MM.1S (cell line): ENCODE measurements at regions not wholly inside any gene's neighbourhood (a gene's known extent, or its start where the extent isn't known, plus 50 kb on each side); places are given as distances from the start of the nearest gene placed in this dataset.

Experiments
- DNase-seq: peaks from one replicate; pipeline ENCODE4 v3.0.0-alpha.2; 2015
- H2AFZ ChIP-seq: fragments of 300-600 bp; sonication (generic); 2 replicates; pipeline ENCODE4 v1.6.0; 2016; ENCODE audit warnings: antibody characterized with exemption, low read length
- H3F3A ChIP-seq: fragments of 300-600 bp; sonication (generic); 2 replicates; pipeline ENCODE4 v1.6.1; 2016; ENCODE audit warnings: mild to moderate bottlenecking, antibody characterized with exemption, low read length, moderate library complexity, mixed read lengths; ENCODE audit not compliant: insufficient read depth
- H3K27ac ChIP-seq: fragments of 300-600 bp; sonication (generic); 2 replicates; pipeline ENCODE4 v1.5.1; 2016; ENCODE audit warnings: mild to moderate bottlenecking, low read length
- H3K27me3 ChIP-seq: fragments of 300-600 bp; sonication (generic); replicated peaks from 2 replicates; pipeline ENCODE4 v1.6.0; 2016; ENCODE audit warnings: low read length; ENCODE audit not compliant: insufficient read depth
- H3K36me3 ChIP-seq: fragments of 300-600 bp; sonication (generic); replicated peaks from 2 replicates; pipeline ENCODE4 v1.6.1; 2016; ENCODE audit warnings: mild to moderate bottlenecking, low read length, mixed read lengths; ENCODE audit not compliant: insufficient read depth
- H3K4me1 ChIP-seq: fragments of 300-600 bp; sonication (generic); 2 replicates; pipeline ENCODE4 v1.6.1; 2016; ENCODE audit warnings: low read length, mixed read lengths
- H3K4me2 ChIP-seq: fragments of 300-600 bp; sonication (generic); 2 replicates; pipeline ENCODE4 v1.6.0; 2016; ENCODE audit warnings: low read depth, low read length
- H3K4me3 ChIP-seq: fragments of 300-600 bp; sonication (generic); 2 replicates; pipeline ENCODE4 v1.5.1; 2016; ENCODE audit warnings: low read length, mixed read lengths
- H3K79me2 ChIP-seq: fragments of 300-600 bp; sonication (generic); 2 replicates; pipeline ENCODE4 v1.6.1; 2016; ENCODE audit warnings: mixed run types, low read length, mixed read lengths
- H3K9ac ChIP-seq: fragments of 300-600 bp; sonication (generic); 2 replicates; pipeline ENCODE4 v1.6.1; 2016; ENCODE audit warnings: low read length, mixed read lengths
- H3K9me2 ChIP-seq: fragments of 300-600 bp; sonication (generic); replicated peaks from 2 replicates; pipeline ENCODE4 v1.6.1; 2016; ENCODE audit warnings: mild to moderate bottlenecking, low read length, mixed read lengths; ENCODE audit not compliant: insufficient read depth
- H3K9me3 ChIP-seq: fragments of 300-600 bp; sonication (generic); replicated peaks from 2 replicates; pipeline ENCODE4 v1.6.1; 2016; ENCODE audit warnings: mild to moderate bottlenecking, low read length, mixed read lengths; ENCODE audit not compliant: insufficient read depth
- H4K20me1 ChIP-seq: fragments of 300-600 bp; sonication (generic); 2 replicates; pipeline ENCODE4 v1.6.1; 2016; ENCODE audit warnings: mild to moderate bottlenecking, low read length, moderate library complexity, mixed read lengths; ENCODE audit not compliant: insufficient read depth
- EZH2 ChIP-seq: fragments of 300-600 bp; sonication (generic); optimal IDR thresholded peaks from 2 replicates; pipeline ENCODE3; 2017; ENCODE audit warnings: low read depth, mild to moderate bottlenecking, antibody characterized with exemption, low read length, mixed read lengths
- EZH2phosphoT487 ChIP-seq: fragments of 300-600 bp; sonication (generic); IDR thresholded peaks from 2 replicates; pipeline ENCODE4 v1.6.1; 2018; ENCODE audit warnings: antibody characterized with exemption, low read length
- TF ChIP-seq, protein P1 (sequence below): fragments of 300-600 bp; sonication (generic); IDR thresholded peaks from 2 replicates; pipeline ENCODE4 v1.5.1; 2016; ENCODE audit warnings: antibody characterized with exemption, low read length, mixed read lengths

DNA sequence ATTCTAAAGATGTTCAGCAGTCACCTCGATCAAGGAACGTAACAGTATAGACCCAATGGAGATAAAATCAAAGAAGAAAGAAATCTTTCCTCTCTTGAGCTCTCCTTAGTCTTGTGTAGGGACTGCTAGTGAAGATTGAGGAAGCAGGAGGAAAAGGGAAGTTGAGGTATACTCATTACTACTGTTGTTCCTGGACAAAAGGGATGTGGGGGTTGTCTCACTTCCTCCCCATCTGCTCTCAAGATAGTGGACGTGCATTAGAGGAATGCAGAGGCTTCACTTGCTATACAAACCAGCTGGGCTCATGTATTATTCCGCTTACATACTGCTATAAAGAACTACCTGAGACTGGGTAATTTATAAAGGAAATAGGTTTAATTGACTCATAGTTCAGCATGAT, 208.9 kb upstream of the ARHGEF9 start:
- Histone ChIP-seq H3F3A (no peaks in the 10 kb centered on the region), H4K20me1 (no peaks in the 10 kb centered on the region), H3K9me3 (no peaks in the 10 kb centered on the region), H3K79me2 (no peaks in the 10 kb centered on the region), H3K9ac (no peak overlapping the region), H3K4me1 (no peaks in the 10 kb centered on the region), H3K27ac (no peak overlapping the region), H3K4me3 (no peak overlapping the region), H2AFZ (no peak overlapping the region), H3K9me2 (no peaks in the 10 kb centered on the region), H3K36me3 (no peaks in the 10 kb centered on the region), H3K27me3 (no peaks in the 10 kb centered on the region), H3K4me2 (no peak overlapping the region)
- DNase-seq: no peak
- TF ChIP-seq, protein P1, sequence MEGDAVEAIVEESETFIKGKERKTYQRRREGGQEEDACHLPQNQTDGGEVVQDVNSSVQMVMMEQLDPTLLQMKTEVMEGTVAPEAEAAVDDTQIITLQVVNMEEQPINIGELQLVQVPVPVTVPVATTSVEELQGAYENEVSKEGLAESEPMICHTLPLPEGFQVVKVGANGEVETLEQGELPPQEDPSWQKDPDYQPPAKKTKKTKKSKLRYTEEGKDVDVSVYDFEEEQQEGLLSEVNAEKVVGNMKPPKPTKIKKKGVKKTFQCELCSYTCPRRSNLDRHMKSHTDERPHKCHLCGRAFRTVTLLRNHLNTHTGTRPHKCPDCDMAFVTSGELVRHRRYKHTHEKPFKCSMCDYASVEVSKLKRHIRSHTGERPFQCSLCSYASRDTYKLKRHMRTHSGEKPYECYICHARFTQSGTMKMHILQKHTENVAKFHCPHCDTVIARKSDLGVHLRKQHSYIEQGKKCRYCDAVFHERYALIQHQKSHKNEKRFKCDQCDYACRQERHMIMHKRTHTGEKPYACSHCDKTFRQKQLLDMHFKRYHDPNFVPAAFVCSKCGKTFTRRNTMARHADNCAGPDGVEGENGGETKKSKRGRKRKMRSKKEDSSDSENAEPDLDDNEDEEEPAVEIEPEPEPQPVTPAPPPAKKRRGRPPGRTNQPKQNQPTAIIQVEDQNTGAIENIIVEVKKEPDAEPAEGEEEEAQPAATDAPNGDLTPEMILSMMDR: no peak
- TF ChIP-seq EZH2 (no peak), EZH2phosphoT487 (no peak)

DNA sequence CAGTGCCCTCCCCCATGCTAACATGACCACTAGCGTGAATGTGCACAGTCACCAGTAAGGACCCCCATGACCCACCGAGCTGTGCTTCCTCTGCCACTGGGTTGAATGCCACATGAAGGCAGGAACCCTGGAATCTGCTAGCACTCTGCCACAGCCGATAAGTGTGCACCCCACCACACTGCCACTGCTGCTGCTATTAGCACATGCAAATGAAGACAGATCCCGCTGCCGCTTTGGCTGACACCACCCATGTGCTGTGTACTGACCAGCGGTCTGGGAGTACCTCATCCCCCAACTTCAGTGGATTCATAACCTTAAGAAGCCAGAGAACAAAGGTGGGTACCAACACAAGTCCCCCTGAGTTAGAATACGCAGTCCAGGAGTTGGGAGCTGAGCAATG, 200.9 kb upstream of the ARHGEF9 start:
- Histone ChIP-seq H3K79me2 (no peaks in the 10 kb centered on the region), H2AFZ (no peak overlapping the region), H4K20me1 (no peaks in the 10 kb centered on the region), H3K4me3 (no peak overlapping the region), H3K36me3 (no peaks in the 10 kb centered on the region), H3K27ac (no peak overlapping the region), H3K27me3 (no peaks in the 10 kb centered on the region), H3K4me1 (no peaks in the 10 kb centered on the region), H3K9me2 (no peaks in the 10 kb centered on the region), H3K4me2 (no peak overlapping the region), H3F3A (no peaks in the 10 kb centered on the region), H3K9ac (no peak overlapping the region), H3K9me3 (no peaks in the 10 kb centered on the region)
- no peak for DNase-seq
- TF ChIP-seq EZH2: no peak
- TF ChIP-seq, protein P1: no peak
- no peak for TF ChIP-seq EZH2phosphoT487

DNA sequence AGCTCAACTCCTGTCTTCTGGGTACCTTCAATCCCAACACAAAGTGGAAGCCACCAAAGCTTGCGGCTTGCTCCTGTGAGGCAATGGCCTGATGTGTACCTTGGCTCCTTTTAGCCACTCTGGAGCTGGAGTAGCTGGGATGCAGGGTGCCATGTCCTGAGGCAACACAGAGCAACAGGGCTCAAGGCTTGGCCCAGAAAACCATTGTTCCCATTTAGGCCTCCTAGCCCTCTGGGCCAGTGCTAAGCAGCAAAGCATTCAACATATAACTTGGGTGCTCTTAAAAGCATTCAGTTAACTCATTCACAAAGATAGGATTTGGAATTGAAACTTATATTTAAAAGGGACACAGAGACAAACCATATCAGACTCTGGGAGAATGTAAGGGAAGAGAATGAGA, 194.5 kb upstream of the ARHGEF9 start:
- Histone ChIP-seq H3K4me3 (no peak overlapping the region), H3K27me3 (no peaks in the 10 kb centered on the region), H3F3A (no peaks in the 10 kb centered on the region), H3K36me3 (no peaks in the 10 kb centered on the region), H3K9ac (no peak overlapping the region), H3K27ac (no peak overlapping the region), H3K4me2 (no peak overlapping the region), H3K4me1 (no peaks in the 10 kb centered on the region), H3K9me2 (no peaks in the 10 kb centered on the region), H3K9me3 (no peaks in the 10 kb centered on the region), H3K79me2 (no peaks in the 10 kb centered on the region), H2AFZ (no peak overlapping the region), H4K20me1 (no peaks in the 10 kb centered on the region)
- TF ChIP-seq EZH2 (no peak), EZH2phosphoT487 (no peak)
- TF ChIP-seq, protein P1: no peak
- no peak for DNase-seq
